Activated CD4-positive, alpha-beta memory T cell treated with anti-CD3 and anti-CD28 coated beads, Interleukin-2, amount 10 ng/mL, durations not matched to agents 7 days and 5 days (primary cell): ENCODE measurements at regions not wholly inside any gene's neighbourhood (a gene's known extent, or its start where the extent isn't known, plus 50 kb on each side); places are given as distances from the start of the nearest gene placed in this dataset.

Experiments used
- CTCF ChIA-PET: fragments of 350-600 bp; sonication (Branson Sonifier 250); formaldehyde crosslinking; loops from one replicate; lab custom pipeline; 2021; ENCODE audit warnings: antibody characterized with exemption, inconsistent platforms; lab: Charles Lee
- POLR2A ChIA-PET: fragments of 350-600 bp; sonication (Branson Sonifier 250); formaldehyde crosslinking; loops from one replicate; lab custom pipeline; 2021; ENCODE audit warnings: antibody characterized with exemption; lab: Charles Lee
- DNase-seq: peaks from one replicate; pipeline ENCODE4 v3.0.0-alpha.2; 2020
- H3K27ac Mint-ChIP-seq: one replicate; pipeline ENCODE4 v1.8.0; 2021; ENCODE audit warnings: mild to moderate bottlenecking, mixed read lengths
- H3K27me3 Mint-ChIP-seq: one replicate; pipeline ENCODE4 v1.8.0; 2021; ENCODE audit warnings: mixed read lengths
- H3K36me3 Mint-ChIP-seq: one replicate; pipeline ENCODE4 v1.8.0; 2021; ENCODE audit warnings: low read depth, mixed read lengths
- H3K4me1 Mint-ChIP-seq: one replicate; pipeline ENCODE4 v1.8.0; 2021; ENCODE audit warnings: mixed read lengths
- H3K4me3 Mint-ChIP-seq: one replicate; pipeline ENCODE4 v1.8.0; 2021; ENCODE audit warnings: mild to moderate bottlenecking, mixed read lengths
- H3K9me3 Mint-ChIP-seq: one replicate; pipeline ENCODE4 v1.8.0; 2021; ENCODE audit warnings: mixed read lengths

DNA sequence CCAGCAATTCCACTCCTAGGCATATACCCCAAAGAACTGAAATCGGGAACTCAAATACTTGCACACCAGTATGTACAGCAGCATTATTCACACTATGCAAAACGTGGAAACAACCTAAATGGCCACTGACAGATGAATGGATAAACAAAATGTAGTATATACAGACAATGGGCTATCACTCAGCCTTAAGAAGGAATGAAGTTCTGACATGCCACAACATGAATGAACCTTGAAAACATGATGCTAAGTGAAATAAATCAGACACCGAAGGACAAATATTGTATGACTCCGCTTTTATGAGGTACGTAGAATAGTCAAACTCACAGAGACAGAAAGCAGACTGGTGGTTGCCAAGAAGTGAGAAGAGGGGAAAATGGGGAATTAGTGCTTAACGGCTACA is 59.1 kb upstream of the CCN6 start:
- no peak for DNase-seq
- POLR2A ChIA-PET = no interaction called here
- no peaks in the 10 kb centered on the region for H3K36me3 Mint-ChIP-seq
- CTCF ChIA-PET = interaction anchor here (1.0 to 3.1 kb wide), 3 partner anchors 10 to 285 kb away, joined by 3 to 14 read pairs (median 4); no protein-coding TSS in a partner anchor
- no peak overlapping the region for H3K27ac Mint-ChIP-seq
- no peaks in the 10 kb centered on the region for H3K27me3 Mint-ChIP-seq
- no peak overlapping the region for H3K4me3 Mint-ChIP-seq
- no peaks in the 10 kb centered on the region for H3K9me3 Mint-ChIP-seq
- peaks cover 61% of the 10 kb centered on the region for H3K4me1 Mint-ChIP-seq

DNA sequence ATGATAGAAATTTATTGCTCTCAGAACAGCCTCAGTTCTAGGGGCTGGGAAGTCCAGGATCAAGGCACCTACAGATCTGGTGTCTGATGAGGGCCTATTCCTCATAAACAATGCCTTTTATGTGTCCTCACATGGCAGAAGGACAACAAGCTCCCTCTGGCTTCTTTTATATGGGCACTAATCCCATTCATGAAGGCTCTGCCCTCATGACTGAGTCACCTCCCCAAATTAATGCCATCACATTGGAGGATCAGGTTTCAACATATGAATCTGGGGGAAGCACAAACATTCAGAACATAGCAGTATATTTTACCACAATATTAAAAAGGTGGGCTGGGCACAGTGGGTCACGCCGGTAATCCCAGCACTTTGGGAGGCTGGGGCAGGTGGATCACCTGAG is 58.5 kb upstream of the CCN6 start:
- Mint-ChIP-seq H3K27me3 (no peaks in the 10 kb centered on the region), H3K4me3 (no peak overlapping the region), H3K4me1 (peaks cover 55% of the 10 kb centered on the region), H3K36me3 (no peaks in the 10 kb centered on the region), H3K27ac (no peak overlapping the region), H3K9me3 (no peaks in the 10 kb centered on the region)
- no peak for DNase-seq
- ChIA-PET POLR2A (no interaction called here), CTCF (interaction anchor here (0.8 to 1.5 kb wide), 5 partner anchors 10 to 273 kb away, joined by 3 to 5 read pairs (median 3); no protein-coding TSS in a partner anchor)

DNA sequence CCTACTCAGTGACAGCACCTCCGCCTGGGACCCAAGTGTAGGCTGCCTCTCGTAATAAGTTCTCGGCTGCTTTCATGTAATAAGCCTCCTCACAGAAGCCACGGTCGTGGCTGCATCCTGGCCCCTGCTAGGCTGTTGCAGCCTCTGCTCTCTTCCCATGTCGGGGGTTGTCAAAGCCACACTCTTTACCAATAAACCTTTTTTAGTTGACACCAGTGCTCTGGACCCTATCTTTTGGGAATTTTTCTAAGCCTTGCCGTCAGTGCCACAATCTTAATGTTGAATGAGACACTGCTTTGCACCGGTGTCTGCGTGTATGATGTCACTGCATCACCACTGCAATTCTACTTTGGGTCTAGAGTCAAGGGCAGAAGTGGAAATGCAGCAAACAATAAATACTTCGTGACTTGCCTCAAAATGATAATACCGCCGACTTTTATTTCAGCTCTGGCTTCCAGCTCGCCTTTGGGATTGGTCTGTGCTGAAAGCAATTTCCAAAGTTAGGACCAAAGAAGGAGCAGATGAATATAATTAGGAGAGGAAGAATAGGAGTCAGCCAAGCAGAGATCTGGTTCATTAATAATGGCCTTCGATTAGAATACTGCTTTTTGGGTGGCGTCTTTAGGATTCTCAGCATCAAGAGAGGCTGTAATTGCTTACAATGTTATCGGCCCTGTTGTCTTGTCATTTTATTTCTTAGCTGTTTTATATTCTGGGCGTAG is 57.6 kb upstream of the CCN6 start:
- DNase-seq = no peak
- Mint-ChIP-seq H3K36me3 (no peaks in the 10 kb centered on the region), H3K9me3 (no peaks in the 10 kb centered on the region), H3K27me3 (no peaks in the 10 kb centered on the region), H3K27ac (no peak overlapping the region), H3K4me3 (no peak overlapping the region), H3K4me1 (peaks cover 46% of the 10 kb centered on the region)
- ChIA-PET CTCF (interaction anchor here (0.6 to 3.1 kb wide), 15 partner anchors 23 to 737 kb away, joined by 3 to 23 read pairs (median 4); partner anchors contain the start of gene FYN), POLR2A (no interaction called here)

DNA sequence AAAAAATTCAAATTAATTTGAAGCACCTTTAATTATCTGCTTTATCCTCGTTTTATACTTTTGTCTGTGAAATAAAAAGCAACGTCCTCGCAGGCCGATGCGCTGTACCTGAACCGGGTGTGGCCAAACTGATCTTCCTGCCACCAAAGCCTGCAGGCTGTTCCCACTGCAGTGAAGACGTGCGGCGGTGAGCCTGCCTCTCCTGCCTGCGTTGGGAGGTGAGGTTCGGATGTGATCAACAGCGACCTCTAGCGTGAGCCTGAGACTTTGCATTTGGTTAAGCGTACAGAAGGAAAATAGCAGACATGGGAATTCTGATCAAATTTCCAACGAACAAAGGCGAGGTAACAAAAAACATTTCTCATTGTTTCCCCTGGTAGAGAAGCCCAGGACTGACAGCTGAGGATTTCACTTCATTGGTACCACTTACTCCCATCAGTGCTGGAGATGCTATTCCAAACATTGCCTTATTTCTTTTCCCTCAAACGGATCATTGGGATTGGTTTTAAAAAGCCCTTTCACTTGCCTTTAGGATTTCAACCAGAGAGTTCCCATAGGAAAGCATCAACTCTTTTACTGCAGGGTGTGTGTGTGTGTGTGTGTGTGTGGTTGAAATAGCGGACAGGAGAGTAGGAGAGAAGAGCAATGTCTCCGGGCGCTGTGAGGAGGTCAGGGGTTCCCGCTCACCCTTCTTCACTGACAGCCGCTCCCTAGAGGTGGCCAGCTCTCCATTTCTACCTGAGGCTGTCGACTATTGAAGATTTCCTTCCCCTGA is 56.6 kb upstream of the CCN6 start:
- Mint-ChIP-seq H3K4me3 (no peak overlapping the region), H3K27me3 (no peaks in the 10 kb centered on the region), H3K9me3 (no peaks in the 10 kb centered on the region), H3K4me1 (peaks cover 40% of the 10 kb centered on the region), H3K36me3 (no peaks in the 10 kb centered on the region), H3K27ac (no peak overlapping the region)
- ChIA-PET POLR2A (interaction anchor here (1.0 to 1.4 kb wide), 3 partner anchors 124 to 287 kb away, joined by 4 to 5 read pairs (median 4); partner anchors contain the start of gene FYN), CTCF (interaction anchor here (0.6 to 3.1 kb wide), 10 partner anchors 24 to 738 kb away, joined by 3 to 23 read pairs (median 4); partner anchors contain the start of gene FYN)
- DNase-seq = peak; percentile 82

DNA sequence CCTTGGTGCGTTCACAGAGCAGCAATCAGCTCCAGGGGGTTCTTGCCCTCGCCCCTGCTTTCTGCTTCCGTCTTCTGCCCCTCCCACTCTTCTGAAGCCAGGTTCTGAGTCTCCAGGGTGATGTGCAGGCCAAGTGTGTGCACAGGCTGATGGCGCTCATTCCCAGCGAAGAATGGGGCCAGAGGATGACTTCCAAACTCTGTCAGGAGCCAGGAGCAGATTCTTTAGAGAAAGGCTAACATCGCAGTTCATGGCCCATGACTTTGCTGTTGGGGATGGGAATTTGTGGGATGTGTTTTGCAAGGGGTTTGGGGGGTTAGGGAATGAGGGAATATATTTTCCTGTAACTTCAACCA is 56.1 kb upstream of the CCN6 start:
- no peaks in the 10 kb centered on the region for H3K36me3 Mint-ChIP-seq
- no peaks in the 10 kb centered on the region for H3K9me3 Mint-ChIP-seq
- POLR2A ChIA-PET = interaction anchor here (1.0 to 1.4 kb wide), 3 partner anchors 124 to 288 kb away, joined by 4 to 5 read pairs (median 4); partner anchors contain the start of gene FYN
- DNase-seq = no peak
- CTCF ChIA-PET = interaction anchor here (1.2 to 3.1 kb wide), 3 partner anchors 42 to 288 kb away, joined by 3 to 23 read pairs (median 7); no protein-coding TSS in a partner anchor
- no peak overlapping the region for H3K27ac Mint-ChIP-seq
- H3K4me3 Mint-ChIP-seq = no peak overlapping the region
- H3K27me3 Mint-ChIP-seq = no peaks in the 10 kb centered on the region
- peaks cover 35% of the 10 kb centered on the region for H3K4me1 Mint-ChIP-seq

DNA sequence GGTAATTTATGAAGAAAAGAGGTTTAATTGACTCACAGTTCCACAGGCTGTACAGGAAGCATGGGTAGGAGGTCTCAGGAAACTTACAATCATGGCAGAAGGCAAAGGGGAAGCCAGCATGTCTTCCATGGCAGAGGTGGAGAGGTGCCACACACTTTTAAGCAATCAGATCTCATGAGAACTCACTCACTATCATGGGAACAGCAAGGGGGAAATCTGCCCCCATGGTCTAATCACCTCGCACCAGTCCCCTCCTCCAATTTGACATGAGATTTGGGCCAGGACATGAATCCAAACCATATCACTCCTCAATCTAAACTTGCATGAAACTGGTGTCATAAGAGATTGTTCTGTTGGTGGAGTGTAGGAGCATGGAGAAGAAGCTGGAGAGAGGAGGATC is 51.6 kb upstream of the CCN6 start:
- no peaks in the 10 kb centered on the region for H3K27me3 Mint-ChIP-seq
- H3K9me3 Mint-ChIP-seq = no peaks in the 10 kb centered on the region
- no peak overlapping the region for H3K27ac Mint-ChIP-seq
- ChIA-PET CTCF (interaction anchor here (1.1 kb wide), 1 partner anchor 41 kb away, joined by 3 read pairs; no protein-coding TSS in a partner anchor), POLR2A (no interaction called here)
- H3K4me1 Mint-ChIP-seq = no peaks in the 10 kb centered on the region
- no peaks in the 10 kb centered on the region for H3K36me3 Mint-ChIP-seq
- H3K4me3 Mint-ChIP-seq = no peak overlapping the region
- DNase-seq = no peak
